ENCODE measurements at regions not wholly inside any gene's neighbourhood (a gene's known extent, or its start where the extent isn't known, plus 50 kb on each side); places are given as distances from the start of the nearest gene placed in this dataset.

- TF ChIP-seq, protein P1, sequence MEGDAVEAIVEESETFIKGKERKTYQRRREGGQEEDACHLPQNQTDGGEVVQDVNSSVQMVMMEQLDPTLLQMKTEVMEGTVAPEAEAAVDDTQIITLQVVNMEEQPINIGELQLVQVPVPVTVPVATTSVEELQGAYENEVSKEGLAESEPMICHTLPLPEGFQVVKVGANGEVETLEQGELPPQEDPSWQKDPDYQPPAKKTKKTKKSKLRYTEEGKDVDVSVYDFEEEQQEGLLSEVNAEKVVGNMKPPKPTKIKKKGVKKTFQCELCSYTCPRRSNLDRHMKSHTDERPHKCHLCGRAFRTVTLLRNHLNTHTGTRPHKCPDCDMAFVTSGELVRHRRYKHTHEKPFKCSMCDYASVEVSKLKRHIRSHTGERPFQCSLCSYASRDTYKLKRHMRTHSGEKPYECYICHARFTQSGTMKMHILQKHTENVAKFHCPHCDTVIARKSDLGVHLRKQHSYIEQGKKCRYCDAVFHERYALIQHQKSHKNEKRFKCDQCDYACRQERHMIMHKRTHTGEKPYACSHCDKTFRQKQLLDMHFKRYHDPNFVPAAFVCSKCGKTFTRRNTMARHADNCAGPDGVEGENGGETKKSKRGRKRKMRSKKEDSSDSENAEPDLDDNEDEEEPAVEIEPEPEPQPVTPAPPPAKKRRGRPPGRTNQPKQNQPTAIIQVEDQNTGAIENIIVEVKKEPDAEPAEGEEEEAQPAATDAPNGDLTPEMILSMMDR (IDR thresholded peaks at IDR 0.05 in 4 of 5, conservative IDR thresholded peaks at IDR 0.05 in 1 of 5) = no peak
- no peak for TF ChIP-seq POLR2A (IDR thresholded peaks at IDR 0.05)
Observed at GRCh38 chr9:78904686-78905085, 607.8 kb downstream of the PSAT1 start.

Data from gastrocnemius medialis (tissue), 4 donors.